ENCODE measurements at regions not wholly inside any gene's neighbourhood (a gene's known extent, or its start where the extent isn't known, plus 50 kb on each side); places are given as distances from the start of the nearest gene placed in this dataset.

DNA sequence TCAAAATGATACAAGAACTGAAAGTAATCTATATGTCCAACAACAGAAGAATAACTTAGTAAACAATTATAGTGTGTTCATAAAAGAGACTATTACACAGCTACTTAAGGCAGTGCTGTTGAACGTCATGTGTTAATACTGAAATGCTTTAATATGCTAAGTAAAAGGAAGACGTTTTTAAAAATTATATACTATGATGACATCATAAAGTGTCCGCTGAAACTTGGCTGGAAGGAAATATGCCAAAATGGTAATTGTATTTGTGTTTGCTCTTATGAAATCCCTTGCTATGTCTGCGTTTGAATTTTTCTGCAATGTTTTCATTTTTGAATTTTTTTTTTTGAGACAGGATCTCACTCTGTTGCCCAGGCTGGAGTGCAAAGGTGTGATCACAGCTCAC, 679.3 kb downstream of the DHX35 start (continued):
- no peak for TF ChIP-seq JUN (IDR thresholded peaks at IDR 0.05; ENCODE audit: low read depth, low read length)
- TF ChIP-seq SRF (IDR thresholded peaks at IDR 0.05; ENCODE audit: low read depth, low read length), result no peak
- no peak for TF ChIP-seq POLR2A (IDR thresholded peaks at IDR 0.05; ENCODE audit: control extremely low read depth in 1 of 2, low read depth in 2 of 2, low read length in 2 of 2)
